H1 (cell line): ENCODE measurements at regions not wholly inside any gene's neighbourhood (a gene's known extent, or its start where the extent isn't known, plus 50 kb on each side); places are given as distances from the start of the nearest gene placed in this dataset.

Experiments
- CTCF ChIA-PET: fragments of 300-600 bp; sonication (Branson Sonifier 250); formaldehyde crosslinking; loops from one replicate; lab custom pipeline; 2021; ENCODE audit not compliant: partially characterized antibody; lab: Charles Lee
- POLR2A ChIA-PET: fragments of 300-600 bp; sonication (Branson Sonifier 250); formaldehyde crosslinking; loops from one replicate; lab custom pipeline; 2021; ENCODE audit warnings: inconsistent platforms; ENCODE audit not compliant: partially characterized antibody; lab: Charles Lee
- DNase-seq, 2 experiments: peaks; one replicate each; pipeline versions ENCODE4 v3.0.0 to v3.0.0-alpha.2; 2010 to 2022; ENCODE audit warnings: low spot score in 2 of 2, low read depth in 1 of 2, mixed read lengths in 1 of 2
- FAIRE-seq: peaks from 2 replicates; lab custom pipeline; 2011; peaks lifted over from hg19 to GRCh38; lab: Jason Lieb, UNC
- H2AFZ ChIP-seq: 2 replicates; pipeline ENCODE4 v1.8.1; 2012; ENCODE audit warnings: low read length, inconsistent platforms
- H2AK5ac ChIP-seq: 2 replicates; pipeline ENCODE4 v1.6.1; 2013; ENCODE audit warnings: low read depth, low read length
- H2BK120ac ChIP-seq: replicated peaks from 2 replicates; pipeline ENCODE3; 2013; ENCODE audit warnings: low read depth, low read length, inconsistent platforms
- H2BK12ac ChIP-seq: 2 replicates; pipeline ENCODE4 v1.6.1; 2013; ENCODE audit warnings: low read depth, low read length
- H2BK15ac ChIP-seq: 2 replicates; pipeline ENCODE4 v1.6.1; 2013; ENCODE audit warnings: low read length
- H2BK20ac ChIP-seq: 2 replicates; pipeline ENCODE4 v1.6.1; 2013; ENCODE audit warnings: low read length
- H2BK5ac ChIP-seq: 2 replicates; pipeline ENCODE4 v1.6.1; 2013; ENCODE audit warnings: low read depth, low read length
- H3K14ac ChIP-seq: 2 replicates; pipeline ENCODE4 v1.6.1; 2013; ENCODE audit warnings: inconsistent platforms; ENCODE audit not compliant: insufficient read length
- H3K18ac ChIP-seq: 2 replicates; pipeline ENCODE4 v1.6.1; 2013; ENCODE audit warnings: low read length; ENCODE audit errors: extremely low read depth
- H3K23ac ChIP-seq: 2 replicates; pipeline ENCODE4 v1.6.1; 2013; ENCODE audit warnings: inconsistent platforms; ENCODE audit not compliant: insufficient read length
- H3K23me2 ChIP-seq: 2 replicates; pipeline ENCODE4 v1.6.1; 2013; ENCODE audit warnings: low read depth, low read length
- H3K27ac ChIP-seq: 2 replicates; pipeline ENCODE4 v1.6.1; 2011; ENCODE audit warnings: low read depth, low read length, inconsistent platforms
- H3K27me3 ChIP-seq, 4 experiments: replicated peaks in 1 of 4; 1 replicate in 1 of 4; 2 replicates in 3 of 4; pipeline versions ENCODE4 v1.6.1 to v1.8.1; 2011 to 2013; ENCODE audit warnings: low read length in 3 of 4, mild to moderate bottlenecking in 3 of 4, inconsistent platforms in 2 of 4, mixed read lengths in 2 of 4, moderate library complexity in 1 of 4; ENCODE audit not compliant: control insufficient read depth in 3 of 4, insufficient read depth in 3 of 4; ENCODE audit errors: extremely low read depth in 1 of 4
- H3K36me3 ChIP-seq, 4 experiments: 2 replicates each; pipeline versions ENCODE4 v1.6.1 to v1.8.1; 2011 to 2013; ENCODE audit warnings: mild to moderate bottlenecking in 4 of 4, low read length in 3 of 4, moderate library complexity in 2 of 4, control low read depth in 1 of 4, inconsistent platforms in 1 of 4; ENCODE audit not compliant: insufficient read depth in 4 of 4, control insufficient read depth in 2 of 4
- H3K4ac ChIP-seq: replicated peaks from 2 replicates; pipeline ENCODE3; 2013; ENCODE audit warnings: low read length, low read depth, mixed read lengths, inconsistent platforms; ENCODE audit not compliant: insufficient read length
- H3K4me1 ChIP-seq, 4 experiments: replicated peaks in 1 of 4; 1 replicate in 1 of 4; 2 replicates in 3 of 4; pipeline versions ENCODE4 v1.6.1 to v1.8.1; 2011 to 2013; ENCODE audit warnings: low read length in 3 of 4, inconsistent platforms in 2 of 4, mixed read lengths in 1 of 4; ENCODE audit not compliant: insufficient read depth in 4 of 4, control insufficient read depth in 3 of 4
- H3K4me2 ChIP-seq, 2 experiments: 2 replicates each; pipeline versions ENCODE4 v1.6.1 to v1.8.1; 2011 to 2013; ENCODE audit warnings: low read depth in 2 of 2, low read length in 2 of 2, control low read depth in 1 of 2, inconsistent platforms in 1 of 2, mild to moderate bottlenecking in 1 of 2; ENCODE audit not compliant: insufficient read depth in 1 of 2
- H3K4me3 ChIP-seq, 4 experiments: fragments of 200-600, 300-600 bp in 1 of 4; sonication (generic), shearing (Covaris generic), sonication (Bioruptor Twin) in 1 of 4; 2 replicates each; pipeline versions ENCODE4 v1.5.1 to v1.8.1; 2011 to 2016; ENCODE audit warnings: low read length in 4 of 4, low read depth in 3 of 4, control low read depth in 2 of 4, inconsistent platforms in 2 of 4, mild to moderate bottlenecking in 2 of 4, mixed read lengths in 1 of 4, moderate library complexity in 1 of 4; ENCODE audit not compliant: insufficient read depth in 2 of 4; ENCODE audit errors: extremely low read depth in 1 of 4
- H3K56ac ChIP-seq: replicated peaks from 2 replicates; pipeline ENCODE3; 2013; ENCODE audit warnings: low read depth, mild to moderate bottlenecking, mixed read lengths, low read length, inconsistent platforms; ENCODE audit not compliant: insufficient read length
- H3K79me1 ChIP-seq: 2 replicates; pipeline ENCODE4 v1.6.1; 2013; ENCODE audit warnings: low read depth, low read length, control low read depth
- H3K79me2 ChIP-seq, 2 experiments: 2 replicates each; pipeline versions ENCODE4 v1.6.1 to v1.8.1; 2012 to 2013; ENCODE audit warnings: low read length in 2 of 2, mild to moderate bottlenecking in 2 of 2, inconsistent platforms in 1 of 2; ENCODE audit not compliant: insufficient read depth in 2 of 2, control insufficient read depth in 1 of 2
- H3K9ac ChIP-seq, 4 experiments: replicated peaks in 1 of 4; 1 replicate in 1 of 4; 2 replicates in 3 of 4; pipeline versions ENCODE4 v1.6.1 to v1.8.1; 2011 to 2013; ENCODE audit warnings: low read depth in 3 of 4, low read length in 3 of 4, control low read depth in 2 of 4, mild to moderate bottlenecking in 2 of 4, moderate library complexity in 2 of 4, inconsistent platforms in 1 of 4; ENCODE audit errors: extremely low read depth in 1 of 4
- H3K9me3 ChIP-seq, 2 experiments: 2 replicates each; pipeline versions ENCODE4 v1.6.1 to v1.8.1; 2012 to 2013; ENCODE audit warnings: mild to moderate bottlenecking in 2 of 2, moderate library complexity in 2 of 2, control low read depth in 1 of 2, inconsistent platforms in 1 of 2, low read depth in 1 of 2, low read length in 1 of 2, mixed read lengths in 1 of 2; ENCODE audit not compliant: insufficient read depth in 2 of 2
- H4K20me1 ChIP-seq, 2 experiments: replicated peaks in 1 of 2; 2 replicates each; pipeline versions ENCODE3 to v1.8.1; 2011 to 2013; ENCODE audit warnings: inconsistent platforms in 2 of 2, low read length in 2 of 2, mild to moderate bottlenecking in 1 of 2; ENCODE audit not compliant: insufficient read depth in 2 of 2, control insufficient read depth in 1 of 2
- H4K5ac ChIP-seq: 2 replicates; pipeline ENCODE4 v1.6.1; 2013; ENCODE audit warnings: low read length, low read depth, mixed read lengths, inconsistent platforms; ENCODE audit not compliant: insufficient read length
- H4K8ac ChIP-seq: 2 replicates; pipeline ENCODE4 v1.8.0; 2013; ENCODE audit warnings: mild to moderate bottlenecking, moderate library complexity, low read length, inconsistent platforms; ENCODE audit not compliant: insufficient read depth; ENCODE audit errors: extremely low read depth
- H4K91ac ChIP-seq: replicated peaks from 2 replicates; pipeline ENCODE3; 2013; ENCODE audit warnings: low read length, mixed read lengths, inconsistent platforms; ENCODE audit not compliant: insufficient read length
- CHD1 ChIP-seq: IDR thresholded peaks from 2 replicates; pipeline ENCODE4 v1.6.1; 2012; ENCODE audit warnings: low read depth, low read length, improper control_type of control experiment
- KDM1A ChIP-seq: fragments of 200-600, 300-600 bp; sonication (generic); IDR thresholded peaks from 2 replicates; pipeline ENCODE4 v1.7.1; 2016; ENCODE audit warnings: mild to moderate bottlenecking, low read length, borderline replicate concordance
- WGBS, 2 experiments: shearing (Covaris generic) in 1 of 2; methylation state at CpG; one replicate each; pipeline versions ENCODE4 v1.1.6 to v1.1.7; 2013 to 2015; ENCODE audit warnings: low lambda C conversion rate in 2 of 2, mixed read lengths in 2 of 2, inconsistent platforms in 1 of 2, low coverage in 1 of 2, missing lambda C conversion rate in 1 of 2; ENCODE audit not compliant: insufficient replicate concordance in 2 of 2, insufficient coverage in 1 of 2, insufficient read length in 1 of 2; ENCODE audit errors: extremely low coverage in 1 of 2, missing lambda C conversion rate in 1 of 2; 5-methylcytosine and 5-hydroxymethylcytosine counted together

DNA sequence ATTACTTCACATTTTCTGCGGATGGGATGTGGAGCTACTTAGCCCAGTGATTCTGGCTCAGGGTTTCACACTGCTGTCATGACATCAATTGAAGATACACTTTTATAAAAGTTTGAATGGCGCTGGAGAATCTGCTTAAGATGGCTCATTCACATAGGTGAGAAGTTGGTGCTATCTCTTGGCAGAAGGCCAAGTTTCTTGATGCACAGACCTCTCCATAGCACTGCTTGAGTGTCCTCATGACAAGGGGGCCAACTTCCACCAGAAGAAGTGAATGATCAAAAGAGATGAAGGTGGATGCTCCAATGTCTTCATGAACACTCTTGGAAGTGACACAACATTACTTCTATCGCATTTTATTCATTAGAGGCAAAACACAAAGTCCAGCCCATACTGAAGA lies 403.7 kb upstream of the CCNG1 start:
- no peak overlapping the region for H3K27ac ChIP-seq
- no peak overlapping the region for H3K56ac ChIP-seq
- TF ChIP-seq KDM1A, result no peak
- no peak for TF ChIP-seq CHD1

More for the DNA sequence above, 403.7 kb upstream of the CCNG1 start:
- Histone ChIP-seq H3K9me3 (0 out of 4 replicates have a peak, but pooled peaks cover 0 to 3% of the 10 kb centered on the region in 2 experiments), H2AK5ac (no peak overlapping the region), H4K91ac (no peak overlapping the region), H3K27me3 (no peaks in the 10 kb centered on the region), H3K79me2 (no peaks in the 10 kb centered on the region), H2BK120ac (no peak overlapping the region), H4K20me1 (no peaks in the 10 kb centered on the region), H3K4me1 (no peaks in the 10 kb centered on the region; a peak in 1 of 7 replicates), H2AFZ (no peak overlapping the region), H3K9ac (no peak overlapping the region), H3K23me2 (no peaks in the 10 kb centered on the region), H4K5ac (no peak overlapping the region), H2BK12ac (no peak overlapping the region), H3K36me3 (no peaks in the 10 kb centered on the region), H3K79me1 (no peaks in the 10 kb centered on the region), H3K4me2 (no peak overlapping the region), H3K23ac (no peak overlapping the region), H2BK5ac (no peak overlapping the region), H3K4ac (no peak overlapping the region), H3K18ac (no peak overlapping the region), H2BK15ac (no peak overlapping the region), H2BK20ac (no peak overlapping the region), H4K8ac (no peak overlapping the region), H3K4me3 (no peak overlapping the region), H3K14ac (no peak overlapping the region)
- ChIA-PET POLR2A (no interaction called here), CTCF (interaction anchor here (1.0 to 1.3 kb wide), 2 partner anchors 15 to 46 kb away, joined by 3 to 4 read pairs; no protein-coding TSS in a partner anchor)
- 31% methylated on average over 3 of the region's 3 CpGs; no CpG with 5 or more reads in 1 of the 2 experiments for WGBS, 2 experiments
- no peak for FAIRE-seq
- no peak for DNase-seq
